KG1 (cell line): ENCODE measurements at regions not wholly inside any gene's neighbourhood (a gene's known extent, or its start where the extent isn't known, plus 50 kb on each side); places are given as distances from the start of the nearest gene placed in this dataset.
"Not testable (repeated sequence)": the region's sequence is repeated elsewhere in the genome, so short reads cannot be mapped to it uniquely, and the experiment has no call there.

Source experiments
- DNase-seq: peaks from one replicate; lab custom pipeline; 2025; lab: John Stamatoyannopoulos, UW

- no peak for DNase-seq
Measured at GRCh38 chr7:15143936-15144335, 241.4 kb upstream of the DGKB start.

DNA sequence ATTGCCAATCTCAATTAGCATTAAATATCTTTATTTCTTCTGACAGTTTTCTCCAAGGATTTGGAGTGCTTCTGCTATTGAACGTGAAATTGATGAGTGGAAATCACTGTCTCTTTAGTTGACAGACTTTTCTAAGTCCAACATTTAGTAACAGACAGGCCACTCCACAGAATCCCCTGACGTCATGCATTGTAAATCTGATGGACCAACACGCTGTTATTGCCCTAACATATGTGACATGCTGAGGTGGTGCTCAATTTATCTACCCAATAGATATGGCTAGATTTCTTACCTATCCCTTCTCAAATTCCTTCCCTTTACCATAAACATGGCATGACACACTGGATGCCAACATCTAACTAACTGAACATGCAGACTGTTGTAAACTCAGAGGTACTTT lies 240.6 kb upstream of the DGKB start:
- DNase-seq = no peak

DNA sequence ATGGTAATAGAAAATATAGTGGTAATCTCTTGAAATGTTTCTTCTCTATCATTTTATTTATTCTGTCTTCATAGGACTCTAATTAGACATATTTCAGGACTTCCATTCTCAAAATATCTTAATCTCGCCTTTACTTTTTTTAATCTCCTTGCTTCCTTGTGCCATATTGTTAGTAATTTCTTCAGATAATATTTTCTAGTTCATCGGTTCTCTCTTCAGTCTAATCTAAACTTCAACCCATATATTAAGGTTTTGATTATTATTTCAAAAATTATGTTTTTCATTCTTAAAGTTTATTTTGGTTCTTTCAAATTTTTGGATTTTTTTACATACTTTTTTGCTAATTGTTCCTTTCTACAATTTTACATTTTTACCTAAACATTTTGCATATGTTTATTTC lies 237.9 kb upstream of the DGKB start:
- DNase-seq = no peak

DNA sequence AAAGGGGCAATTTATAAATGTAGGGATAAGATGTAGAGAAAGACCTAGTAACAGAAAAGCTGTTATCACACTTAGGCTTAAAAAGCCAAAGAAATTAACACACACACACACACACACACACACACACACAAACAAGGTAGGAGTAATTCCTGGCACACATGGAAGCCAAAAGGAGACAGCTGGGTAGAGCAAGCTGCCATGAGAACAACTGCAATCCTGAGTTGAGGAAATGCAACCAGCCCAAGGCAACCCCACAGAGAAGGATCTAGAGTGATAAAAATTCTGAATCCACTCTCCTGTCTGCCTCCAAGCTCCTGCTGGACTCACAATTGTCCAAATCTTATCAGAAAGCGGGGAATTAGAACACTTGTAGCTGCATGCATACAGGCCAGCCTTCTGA lies 229.1 kb upstream of the DGKB start:
- DNase-seq = no peak

DNA sequence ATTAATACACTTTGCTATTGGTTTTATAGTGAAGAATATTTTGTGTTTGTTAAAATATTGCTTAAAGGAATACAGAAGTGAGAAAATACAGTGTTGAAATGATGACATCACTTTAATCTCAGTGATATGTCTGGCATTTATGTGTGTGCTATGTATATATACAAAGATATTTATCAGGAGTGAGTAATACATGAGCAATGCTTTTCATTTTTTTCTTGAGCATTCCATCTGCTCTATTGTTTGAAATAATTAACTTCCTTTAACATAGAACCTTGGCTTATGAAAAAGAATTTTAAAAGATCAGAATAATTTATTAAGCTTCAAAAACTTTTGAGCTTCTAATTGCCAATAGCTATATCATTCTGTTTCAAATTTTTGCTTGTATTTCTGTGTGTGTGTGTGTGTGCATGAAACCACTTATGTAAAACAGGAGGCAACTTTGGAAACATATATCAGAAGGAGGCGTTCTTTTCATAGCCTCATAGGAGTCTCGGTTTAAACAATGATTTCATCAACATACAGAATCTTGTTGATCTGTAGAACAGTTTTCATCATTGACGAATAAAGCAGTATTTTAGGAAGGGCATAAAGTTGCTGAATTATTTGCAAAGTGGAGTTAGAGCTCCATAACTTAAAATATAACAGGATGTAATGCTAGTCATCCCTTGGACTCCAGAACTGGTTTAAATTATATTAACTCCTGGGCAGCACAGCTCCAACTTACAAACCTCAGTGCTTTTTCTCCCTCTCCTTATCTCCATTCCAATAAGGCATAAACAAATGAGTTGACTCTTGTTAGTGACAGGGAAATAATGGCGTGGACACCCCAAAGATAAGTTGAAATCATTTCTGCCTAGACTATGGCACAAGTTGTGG lies 228.4 kb upstream of the DGKB start:
- no peak for DNase-seq

GRCh38 chr7:15128716-15129115 lies 226.2 kb upstream of the DGKB start:
- DNase-seq = no peak

GRCh38 chr7:15126653-15127052 lies 224.1 kb upstream of the DGKB start:
- DNase-seq = not testable (repeated sequence)

DNA sequence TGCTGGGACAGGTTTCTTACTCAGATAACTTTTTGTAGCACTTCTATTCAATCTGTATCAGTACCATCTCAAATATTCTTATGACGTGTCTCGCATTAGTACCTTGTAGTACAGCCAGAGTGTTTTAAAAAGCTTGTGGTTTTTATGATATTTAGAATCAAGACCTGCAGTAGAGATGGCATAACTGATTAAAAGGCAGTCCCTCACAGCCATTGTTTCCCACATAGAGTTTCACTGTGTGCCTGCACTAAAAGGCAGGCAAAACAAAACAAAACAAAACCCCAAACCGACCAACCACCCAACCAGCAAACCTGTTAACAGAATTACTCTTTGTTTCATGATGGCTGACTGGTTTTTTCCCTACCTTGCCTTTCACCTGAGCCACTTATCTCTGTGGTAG lies 221.3 kb upstream of the DGKB start:
- DNase-seq = no peak

DNA sequence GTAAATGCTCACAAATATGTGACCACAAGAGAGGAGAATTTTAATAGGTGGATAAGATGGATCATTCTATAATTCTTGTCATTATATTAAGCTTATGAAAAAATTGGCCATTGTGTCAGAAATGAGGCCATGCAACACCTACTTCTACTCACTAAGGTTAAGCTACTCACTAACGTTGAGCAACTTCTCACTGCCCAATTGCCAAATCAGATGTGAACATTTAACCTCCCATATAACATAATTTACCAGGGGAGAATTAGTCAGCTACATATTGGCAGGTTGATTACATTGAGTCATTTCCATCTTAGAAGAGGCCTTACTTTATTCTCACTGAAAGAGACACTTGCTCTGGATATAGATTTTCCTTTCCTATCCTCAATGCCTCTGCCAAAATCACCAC lies 211.2 kb upstream of the DGKB start:
- DNase-seq = no peak

DNA sequence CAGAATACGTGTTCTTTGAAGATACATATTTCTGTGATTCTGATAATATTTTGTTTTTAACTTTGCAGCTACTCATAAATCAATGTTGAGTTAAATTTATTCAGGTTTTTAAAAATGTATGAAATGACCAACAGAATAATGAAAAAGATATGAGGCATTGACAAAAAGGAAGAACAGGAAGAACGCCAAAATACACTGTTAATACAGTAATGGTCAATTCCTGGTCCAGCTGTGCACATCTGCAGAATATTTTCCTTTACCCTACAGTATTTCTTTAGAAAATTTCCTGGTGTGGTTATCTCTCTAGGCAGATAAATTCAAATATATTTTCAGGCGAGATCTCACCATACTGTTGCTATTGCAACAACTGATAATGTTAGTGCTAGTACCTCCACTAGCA lies 203.2 kb upstream of the DGKB start:
- DNase-seq = no peak

DNA sequence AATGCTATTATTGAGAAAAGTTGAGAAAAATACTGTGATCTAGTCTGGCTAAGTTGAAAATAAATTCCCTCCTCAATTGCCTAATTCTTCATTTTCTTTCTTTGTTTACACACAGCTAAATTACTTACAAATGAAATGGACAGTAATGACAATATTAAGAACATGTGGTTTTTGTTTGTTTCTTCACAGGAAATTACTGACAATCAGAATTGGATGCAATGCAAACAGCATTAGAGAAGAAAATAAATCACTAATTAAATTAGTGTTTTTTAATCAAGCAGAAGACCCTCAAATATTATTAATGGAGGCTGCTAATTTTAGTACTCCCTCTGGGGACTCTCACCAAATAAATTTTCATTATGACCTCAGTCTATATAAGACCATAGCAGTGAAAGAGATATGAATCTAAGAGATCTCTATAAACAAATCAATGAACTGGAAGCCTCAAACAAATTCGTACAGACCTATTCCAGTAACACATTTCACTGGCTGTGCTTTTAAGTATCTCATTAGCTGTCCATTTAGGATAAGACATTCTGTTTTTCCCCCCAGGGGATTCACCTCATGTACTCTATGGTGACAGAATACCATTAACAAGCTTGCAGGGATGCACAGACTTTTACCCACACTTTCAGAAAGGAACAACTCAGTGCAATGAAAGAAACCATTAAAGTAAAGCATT lies 202.0 kb upstream of the DGKB start:
- DNase-seq = no peak

GRCh38 chr7:15099074-15099473 lies 196.5 kb upstream of the DGKB start:
- no peak for DNase-seq

DNA sequence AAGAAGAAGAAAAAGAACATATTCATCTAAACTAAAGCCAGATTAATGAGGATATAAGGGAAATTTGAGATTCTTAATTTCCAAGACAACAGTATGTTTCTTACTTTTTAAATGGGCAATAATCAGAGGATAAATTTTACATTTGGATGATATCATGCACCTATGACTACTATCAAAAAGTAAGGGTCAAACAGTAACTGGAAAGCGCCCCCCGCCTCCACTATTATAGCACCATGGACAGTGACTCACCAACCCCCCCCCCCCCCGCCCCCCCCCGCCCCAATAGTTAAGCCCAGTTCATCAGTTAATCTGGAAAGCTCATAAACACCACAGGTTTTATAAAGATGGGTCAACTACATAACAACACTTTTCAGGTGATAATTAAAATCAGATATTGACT lies 194.3 kb upstream of the DGKB start:
- no peak for DNase-seq

DNA sequence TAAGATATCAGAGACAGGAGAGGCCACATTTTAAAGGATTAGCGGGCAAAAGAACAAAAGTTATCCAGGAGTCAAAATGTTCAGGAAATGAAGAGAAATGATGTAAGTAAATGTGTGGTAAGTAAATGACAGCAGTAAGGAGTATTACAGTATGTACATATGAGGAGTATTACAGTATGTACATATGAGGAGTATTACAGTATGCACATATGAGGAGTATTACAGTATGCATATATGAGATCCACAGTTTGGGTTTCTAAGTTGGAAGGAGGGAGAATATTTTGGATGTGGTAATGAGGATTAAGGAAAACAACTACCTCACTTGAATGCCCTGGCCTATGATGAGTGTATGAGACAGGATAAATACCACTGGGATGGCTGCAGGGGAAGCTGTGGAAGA lies 192.4 kb upstream of the DGKB start:
- DNase-seq = no peak

GRCh38 chr7:15087771-15088170 lies 185.2 kb upstream of the DGKB start:
- DNase-seq = no peak

DNA sequence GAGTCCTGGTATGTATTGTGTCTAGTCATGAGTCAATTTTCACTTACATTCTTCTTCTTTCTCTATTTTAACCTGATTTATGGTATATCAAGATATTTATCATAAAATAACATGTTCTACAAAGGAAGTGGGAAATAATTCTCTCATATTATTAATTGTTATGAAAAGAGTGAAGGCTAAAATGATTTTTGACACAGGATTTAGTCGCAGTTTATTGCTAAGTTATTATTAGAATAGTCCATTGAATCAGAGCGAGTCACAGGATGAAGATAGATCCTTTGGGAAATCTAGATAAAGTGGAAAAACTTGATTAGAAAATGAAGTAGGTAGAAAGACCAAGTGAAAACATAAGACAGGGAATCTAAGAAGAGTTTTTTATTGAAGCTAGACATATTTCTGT lies 184.3 kb upstream of the DGKB start:
- no peak for DNase-seq

DNA sequence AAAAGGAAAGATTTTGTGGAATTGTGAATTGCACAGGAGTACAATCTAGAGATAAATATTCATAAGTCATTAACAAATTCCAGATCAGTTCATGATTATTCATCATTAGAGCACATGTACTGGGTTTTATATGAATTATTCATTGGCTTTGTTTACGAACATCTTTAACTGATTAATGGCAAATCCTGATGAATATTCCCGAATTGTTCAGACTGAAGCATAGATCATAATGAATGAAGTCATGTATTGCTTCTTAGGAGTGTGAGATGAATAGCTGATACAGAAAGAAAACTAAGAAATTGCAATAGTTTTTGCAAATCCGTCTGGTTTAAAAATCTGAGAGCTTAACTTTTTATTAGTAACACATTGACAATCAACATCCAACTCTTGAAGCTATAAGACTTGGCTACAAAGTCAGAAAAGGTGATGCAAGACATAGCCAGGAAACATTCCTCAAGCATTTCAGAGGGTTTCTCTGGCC lies 183.6 kb upstream of the DGKB start:
- DNase-seq = no peak

DNA sequence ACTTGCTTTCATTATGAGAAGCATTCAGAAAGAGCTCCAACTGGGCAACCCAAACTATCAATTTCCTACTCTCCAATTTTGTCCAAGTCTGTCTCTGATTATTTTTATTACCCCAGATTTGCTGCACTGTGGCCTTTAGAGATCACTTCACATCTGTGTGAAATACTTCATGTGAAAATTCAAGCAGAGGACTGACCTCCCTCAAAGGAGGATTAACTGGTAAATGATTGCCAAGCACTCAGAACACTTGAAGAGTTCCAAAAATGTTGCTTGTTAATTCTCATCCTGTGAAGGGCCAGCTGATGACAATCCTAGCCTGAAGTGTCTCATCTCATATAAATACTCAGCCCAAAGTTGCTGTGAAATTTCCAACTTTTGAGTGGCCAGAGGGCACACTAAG lies 182.8 kb upstream of the DGKB start:
- DNase-seq = no peak

DNA sequence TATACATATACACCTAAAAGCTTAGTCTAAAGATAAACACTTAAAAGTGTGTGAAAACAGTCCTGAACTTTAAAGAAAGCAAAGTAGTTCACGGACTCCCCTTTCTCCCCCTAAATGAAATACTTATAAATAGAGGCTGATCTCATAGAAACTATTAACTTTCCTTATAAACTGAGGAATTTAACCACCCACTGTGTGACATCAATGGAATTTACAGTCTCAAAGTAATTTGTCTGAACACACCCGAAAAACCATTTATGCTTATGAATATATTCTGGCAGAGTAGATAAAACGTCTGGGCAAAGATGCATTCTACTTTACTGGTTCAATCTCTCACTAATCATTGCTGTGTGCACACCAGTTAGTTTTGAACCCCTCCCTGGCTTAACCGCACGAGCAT lies 181.8 kb upstream of the DGKB start:
- DNase-seq = no peak

DNA sequence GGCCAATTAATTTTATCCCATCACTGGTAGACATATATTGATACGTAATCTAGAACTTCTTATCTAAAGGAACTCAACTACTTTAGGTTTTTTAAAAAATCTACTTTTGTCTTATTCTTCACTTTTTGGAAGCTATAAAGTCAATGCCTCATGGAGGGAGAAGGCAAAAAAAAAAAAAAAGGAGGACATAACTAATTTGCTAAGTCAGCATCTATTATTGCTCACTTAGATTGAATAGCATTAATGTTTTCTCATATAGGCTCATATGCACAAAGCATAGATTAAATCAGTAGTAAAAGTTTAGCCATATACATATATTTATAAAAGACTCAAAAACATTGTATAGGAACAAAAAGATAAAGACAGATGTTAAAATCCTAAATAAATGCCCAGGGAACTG lies 179.3 kb upstream of the DGKB start:
- DNase-seq = no peak

GRCh38 chr7:15073301-15073700 lies 170.8 kb upstream of the DGKB start:
- no peak for DNase-seq

- DNase-seq = no peak
Measured at GRCh38 chr7:15068324-15068723, 165.8 kb upstream of the DGKB start.

- DNase-seq = no peak
Measured at GRCh38 chr7:15057272-15057671, 154.7 kb upstream of the DGKB start.

- DNase-seq = not testable (repeated sequence)
Measured at GRCh38 chr7:15054304-15054703, 151.8 kb upstream of the DGKB start.
